ENCODE measurements at regions not wholly inside any gene's neighbourhood (a gene's known extent, or its start where the extent isn't known, plus 50 kb on each side); places are given as distances from the start of the nearest gene placed in this dataset.

DNA sequence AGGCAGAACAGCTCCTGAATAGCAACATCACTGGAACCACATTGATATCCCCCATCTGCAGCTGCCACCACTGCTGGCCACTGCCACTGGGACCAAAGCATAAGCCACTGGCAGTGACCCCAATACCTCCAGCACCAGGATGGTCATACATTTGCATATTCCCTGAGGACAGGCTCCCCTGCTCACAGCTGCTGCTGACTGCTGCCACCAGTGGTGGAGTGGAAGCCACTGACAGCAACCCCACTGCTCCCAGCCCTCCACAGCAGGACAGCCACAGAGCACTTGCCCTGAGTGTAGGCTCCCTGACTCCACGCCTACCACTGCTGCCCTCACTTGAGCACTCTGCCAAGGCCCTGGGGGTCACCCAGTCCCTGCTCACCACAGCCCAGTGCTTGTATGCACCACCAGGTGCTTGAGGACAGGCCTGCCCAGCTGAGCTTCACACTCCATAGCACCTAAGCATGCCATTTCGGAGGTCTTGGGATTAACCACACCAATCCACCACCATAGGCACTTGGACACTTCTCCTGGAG, 327.4 kb upstream of the RPS23 start:
- TF ChIP-seq, protein P1, sequence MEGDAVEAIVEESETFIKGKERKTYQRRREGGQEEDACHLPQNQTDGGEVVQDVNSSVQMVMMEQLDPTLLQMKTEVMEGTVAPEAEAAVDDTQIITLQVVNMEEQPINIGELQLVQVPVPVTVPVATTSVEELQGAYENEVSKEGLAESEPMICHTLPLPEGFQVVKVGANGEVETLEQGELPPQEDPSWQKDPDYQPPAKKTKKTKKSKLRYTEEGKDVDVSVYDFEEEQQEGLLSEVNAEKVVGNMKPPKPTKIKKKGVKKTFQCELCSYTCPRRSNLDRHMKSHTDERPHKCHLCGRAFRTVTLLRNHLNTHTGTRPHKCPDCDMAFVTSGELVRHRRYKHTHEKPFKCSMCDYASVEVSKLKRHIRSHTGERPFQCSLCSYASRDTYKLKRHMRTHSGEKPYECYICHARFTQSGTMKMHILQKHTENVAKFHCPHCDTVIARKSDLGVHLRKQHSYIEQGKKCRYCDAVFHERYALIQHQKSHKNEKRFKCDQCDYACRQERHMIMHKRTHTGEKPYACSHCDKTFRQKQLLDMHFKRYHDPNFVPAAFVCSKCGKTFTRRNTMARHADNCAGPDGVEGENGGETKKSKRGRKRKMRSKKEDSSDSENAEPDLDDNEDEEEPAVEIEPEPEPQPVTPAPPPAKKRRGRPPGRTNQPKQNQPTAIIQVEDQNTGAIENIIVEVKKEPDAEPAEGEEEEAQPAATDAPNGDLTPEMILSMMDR (conservative IDR thresholded peaks at IDR 0.05; ENCODE audit: low read depth, low read length) = no peak
- no peak overlapping the region for H3K4me3 ChIP-seq (ENCODE audit: low read length)
- no peak for DNase-seq (ENCODE audit: low read depth)

DNA sequence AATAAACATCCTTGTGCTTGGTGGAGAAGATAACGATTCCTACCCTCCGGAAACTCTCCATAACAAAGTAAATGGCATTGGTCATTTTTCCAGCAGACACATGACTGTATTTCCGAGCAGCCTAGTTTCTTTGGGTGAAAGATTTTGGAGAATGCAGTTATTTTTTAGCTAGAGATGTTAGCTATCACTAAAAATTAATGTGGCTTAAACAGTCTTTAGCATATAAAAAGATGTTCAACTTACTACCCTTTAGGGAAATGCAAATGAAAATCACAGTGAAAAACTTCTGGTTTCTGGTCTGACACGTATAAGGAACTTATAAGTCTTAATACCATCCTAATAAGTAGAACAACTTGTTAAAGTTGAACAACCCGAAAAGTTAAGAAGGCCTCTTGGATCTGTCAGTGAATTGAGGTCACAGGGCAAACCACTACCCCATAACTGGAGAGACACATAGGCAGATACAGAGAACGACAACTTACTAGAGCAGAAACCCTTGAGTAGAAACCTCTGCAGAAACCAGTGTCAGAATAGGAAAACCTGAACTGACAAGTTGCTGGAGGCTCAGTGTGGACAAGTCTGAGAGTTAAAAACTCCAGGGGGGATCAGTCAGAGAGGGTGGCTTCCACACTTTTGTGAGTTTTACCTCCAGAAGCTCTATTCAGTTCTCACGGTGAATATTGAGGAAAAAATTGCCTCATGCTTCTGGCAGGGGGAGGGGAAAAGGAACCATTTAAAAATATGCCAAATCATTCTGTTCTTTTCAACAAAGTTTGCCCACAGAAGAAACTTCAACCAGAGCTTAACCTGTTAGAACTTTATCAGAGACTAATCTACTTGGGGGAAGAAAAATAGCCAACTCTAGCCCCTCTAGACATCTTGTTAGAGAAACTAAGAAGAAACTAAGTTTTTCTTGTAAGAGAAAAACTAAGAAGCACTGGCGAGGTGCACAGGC, 325.2 kb upstream of the RPS23 start:
- DNase-seq (ENCODE audit: low read depth) = no peak
- TF ChIP-seq, protein P1 (conservative IDR thresholded peaks at IDR 0.05; ENCODE audit: low read depth, low read length) = no peak
- no peak overlapping the region for H3K4me3 ChIP-seq (ENCODE audit: low read length)

DNA sequence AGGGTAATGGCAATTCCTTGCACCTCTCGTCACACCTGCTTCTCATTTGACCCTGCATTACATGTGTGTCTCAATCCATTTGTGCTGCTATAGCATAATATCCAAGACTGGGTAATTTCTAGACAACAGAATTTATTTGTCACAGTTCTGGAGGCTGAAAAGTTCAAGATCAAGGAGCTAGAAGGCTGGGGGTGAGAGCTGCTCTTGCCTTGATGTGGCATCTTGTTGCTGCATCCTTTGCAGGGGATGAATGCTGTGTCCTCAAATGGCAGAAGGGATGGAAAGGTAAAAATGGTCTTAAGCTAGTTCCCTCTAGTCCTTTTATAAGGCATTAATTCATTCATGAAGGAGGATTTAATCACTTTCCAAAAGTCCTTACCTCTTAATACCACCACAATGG, 323.7 kb upstream of the RPS23 start:
- TF ChIP-seq, protein P1 (conservative IDR thresholded peaks at IDR 0.05; ENCODE audit: low read depth, low read length) = no peak
- DNase-seq (ENCODE audit: low read depth) = no peak
- no peak overlapping the region for H3K4me3 ChIP-seq (ENCODE audit: low read length)

DNA sequence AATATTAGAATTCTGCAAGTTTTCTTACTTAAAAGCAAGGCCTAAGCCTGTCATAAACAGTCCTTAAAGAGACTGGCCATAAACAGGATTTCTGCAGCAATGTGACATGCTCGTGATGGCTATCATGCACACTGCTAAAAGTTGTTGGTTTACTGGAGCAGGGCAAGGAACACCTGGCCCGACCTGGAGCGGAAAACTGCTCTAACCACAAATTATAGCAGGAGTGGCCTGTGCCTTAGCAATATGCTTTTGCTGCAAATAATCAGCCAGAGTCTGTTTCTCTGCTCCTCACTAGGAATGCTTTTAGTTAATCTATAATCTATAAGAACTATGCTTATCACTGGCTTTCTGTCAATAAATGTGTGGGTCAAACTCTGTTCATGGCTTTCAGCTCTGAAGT, 322.9 kb upstream of the RPS23 start:
- TF ChIP-seq, protein P1 (conservative IDR thresholded peaks at IDR 0.05; ENCODE audit: low read depth, low read length) = no peak
- no peak overlapping the region for H3K4me3 ChIP-seq (ENCODE audit: low read length)
- no peak for DNase-seq (ENCODE audit: low read depth)

DNA sequence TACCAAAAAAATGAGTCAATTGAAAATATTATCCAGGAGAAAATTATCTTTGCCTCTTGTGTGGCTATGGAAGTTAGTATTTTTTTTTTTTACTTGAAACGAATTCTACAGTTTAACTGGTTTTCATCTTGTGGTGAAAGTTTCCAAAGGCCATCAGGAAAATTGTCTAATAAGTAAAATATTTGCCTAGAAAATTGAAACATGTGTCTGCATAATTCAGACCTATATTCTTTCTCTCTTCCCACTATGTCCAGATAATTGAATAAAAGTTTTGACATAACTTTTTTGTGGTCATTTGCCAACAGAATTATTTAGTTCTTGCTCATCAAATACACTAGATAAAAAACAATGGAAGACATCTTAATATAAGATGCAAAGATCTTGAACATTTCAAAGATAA, 321.5 kb upstream of the RPS23 start:
- no peak overlapping the region for H3K4me3 ChIP-seq (ENCODE audit: low read length)
- TF ChIP-seq, protein P1 (conservative IDR thresholded peaks at IDR 0.05; ENCODE audit: low read depth, low read length) = no peak
- no peak for DNase-seq (ENCODE audit: low read depth)

DNA sequence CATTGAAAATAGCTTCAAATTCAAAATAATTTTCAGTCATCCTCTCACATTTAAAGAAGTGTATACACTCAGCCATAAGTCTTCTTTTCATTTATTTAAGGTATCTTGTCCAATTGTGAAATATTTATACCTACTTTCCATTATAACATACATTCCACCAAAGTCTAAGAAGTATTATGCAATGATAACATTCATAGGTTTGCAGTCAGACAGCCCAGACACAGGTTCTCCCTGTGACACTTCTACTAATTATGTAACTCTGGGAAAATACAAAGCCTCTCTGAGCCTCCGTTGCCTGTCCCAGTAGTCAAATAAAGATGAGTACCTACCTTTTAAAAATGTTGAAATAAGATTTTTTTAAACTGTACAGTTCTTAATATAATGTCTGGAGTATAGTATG, 320.9 kb upstream of the RPS23 start:
- DNase-seq (ENCODE audit: low read depth) = no peak
- H3K4me3 ChIP-seq (ENCODE audit: low read length) = no peak overlapping the region
- TF ChIP-seq, protein P1 (conservative IDR thresholded peaks at IDR 0.05; ENCODE audit: low read depth, low read length) = no peak

DNA sequence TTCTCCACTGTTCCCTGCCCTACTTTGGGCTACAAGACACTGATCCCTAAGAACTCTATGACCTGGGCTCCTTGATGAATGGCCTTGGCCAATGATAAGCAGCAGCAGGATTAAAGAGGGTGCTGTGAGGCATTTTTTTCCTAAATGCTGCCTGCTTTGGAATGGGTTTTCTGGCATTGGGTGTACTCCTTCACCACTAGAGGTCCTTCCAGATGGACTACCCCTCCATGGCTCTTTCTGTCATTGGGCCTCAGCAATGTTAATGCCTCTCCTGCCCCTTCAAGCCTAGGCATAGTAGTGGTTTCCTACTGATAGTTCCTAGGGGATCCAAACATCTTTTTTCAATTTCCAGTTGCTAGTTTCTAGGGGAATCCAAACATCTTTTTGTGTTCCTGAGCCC, 319.3 kb upstream of the RPS23 start:
- TF ChIP-seq, protein P1 (conservative IDR thresholded peaks at IDR 0.05; ENCODE audit: low read depth, low read length) = peak; percentile 38
- H3K4me3 ChIP-seq (ENCODE audit: low read length) = no peak overlapping the region
- DNase-seq (ENCODE audit: low read depth) = no peak

All from retinal pigment epithelial cell (primary cell).